ENCODE measurements at regions not wholly inside any gene's neighbourhood (a gene's known extent, or its start where the extent isn't known, plus 50 kb on each side); places are given as distances from the start of the nearest gene placed in this dataset.
A peak's percentile ranks its signal among the peaks of the same experiment; 100 is the strongest.

DNA sequence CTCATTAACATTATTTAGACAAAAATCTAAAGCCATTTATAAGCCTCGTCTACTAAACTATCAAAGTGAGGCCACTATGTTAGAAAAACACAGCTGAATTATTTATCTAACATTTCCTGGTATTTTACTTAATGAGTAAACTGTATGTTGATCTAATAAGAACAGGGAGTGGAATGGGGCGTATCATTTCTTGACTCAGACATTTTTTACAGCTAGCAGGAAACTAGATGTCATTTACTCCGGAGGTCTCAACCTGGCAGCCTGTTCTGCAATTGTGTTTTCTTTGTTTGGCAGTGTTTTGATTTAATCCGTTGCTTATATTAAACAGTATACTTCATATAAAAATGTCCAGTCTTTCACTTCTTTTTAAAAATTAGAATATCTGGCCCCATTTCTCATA, 79.1 kb upstream of the ABI3BP start:
- no peaks in the 10 kb centered on the region for H3K4me1 Mint-ChIP-seq (ENCODE audit: low read depth, unreplicated experiment)
- H3K36me3 Mint-ChIP-seq (ENCODE audit: unreplicated experiment): no peaks in the 10 kb centered on the region
- no peak overlapping the region for H3K27ac Mint-ChIP-seq (ENCODE audit: unreplicated experiment)
- H3K27me3 Mint-ChIP-seq (ENCODE audit: unreplicated experiment): no peaks in the 10 kb centered on the region
- TF ChIP-seq, protein P1, sequence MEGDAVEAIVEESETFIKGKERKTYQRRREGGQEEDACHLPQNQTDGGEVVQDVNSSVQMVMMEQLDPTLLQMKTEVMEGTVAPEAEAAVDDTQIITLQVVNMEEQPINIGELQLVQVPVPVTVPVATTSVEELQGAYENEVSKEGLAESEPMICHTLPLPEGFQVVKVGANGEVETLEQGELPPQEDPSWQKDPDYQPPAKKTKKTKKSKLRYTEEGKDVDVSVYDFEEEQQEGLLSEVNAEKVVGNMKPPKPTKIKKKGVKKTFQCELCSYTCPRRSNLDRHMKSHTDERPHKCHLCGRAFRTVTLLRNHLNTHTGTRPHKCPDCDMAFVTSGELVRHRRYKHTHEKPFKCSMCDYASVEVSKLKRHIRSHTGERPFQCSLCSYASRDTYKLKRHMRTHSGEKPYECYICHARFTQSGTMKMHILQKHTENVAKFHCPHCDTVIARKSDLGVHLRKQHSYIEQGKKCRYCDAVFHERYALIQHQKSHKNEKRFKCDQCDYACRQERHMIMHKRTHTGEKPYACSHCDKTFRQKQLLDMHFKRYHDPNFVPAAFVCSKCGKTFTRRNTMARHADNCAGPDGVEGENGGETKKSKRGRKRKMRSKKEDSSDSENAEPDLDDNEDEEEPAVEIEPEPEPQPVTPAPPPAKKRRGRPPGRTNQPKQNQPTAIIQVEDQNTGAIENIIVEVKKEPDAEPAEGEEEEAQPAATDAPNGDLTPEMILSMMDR (IDR thresholded peaks at IDR 0.05; ENCODE audit: partially characterized antibody, unreplicated experiment): no peak
- H3K9me3 Mint-ChIP-seq (ENCODE audit: unreplicated experiment): no peaks in the 10 kb centered on the region
- DNase-seq: no peak
- H3K4me3 Mint-ChIP-seq (ENCODE audit: unreplicated experiment): no peak overlapping the region

DNA sequence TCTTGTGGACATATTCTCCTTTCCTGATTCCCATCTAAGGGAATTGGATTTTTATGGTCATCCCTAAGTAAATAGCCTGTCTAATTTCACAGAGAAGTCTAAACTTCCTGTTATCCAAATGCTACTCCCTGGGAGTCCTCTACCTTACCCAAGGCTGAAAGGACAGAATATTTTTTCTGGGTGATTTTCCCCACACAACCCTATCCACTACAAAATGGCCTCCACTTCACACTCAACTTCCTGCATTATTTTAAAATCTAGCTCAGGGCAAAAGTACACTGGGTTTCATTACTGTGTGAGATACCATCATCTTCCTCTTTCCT, 77.5 kb upstream of the ABI3BP start:
- Mint-ChIP-seq H3K9me3 (ENCODE audit: unreplicated experiment) (no peaks in the 10 kb centered on the region), H3K27me3 (ENCODE audit: unreplicated experiment) (no peaks in the 10 kb centered on the region)

DNA sequence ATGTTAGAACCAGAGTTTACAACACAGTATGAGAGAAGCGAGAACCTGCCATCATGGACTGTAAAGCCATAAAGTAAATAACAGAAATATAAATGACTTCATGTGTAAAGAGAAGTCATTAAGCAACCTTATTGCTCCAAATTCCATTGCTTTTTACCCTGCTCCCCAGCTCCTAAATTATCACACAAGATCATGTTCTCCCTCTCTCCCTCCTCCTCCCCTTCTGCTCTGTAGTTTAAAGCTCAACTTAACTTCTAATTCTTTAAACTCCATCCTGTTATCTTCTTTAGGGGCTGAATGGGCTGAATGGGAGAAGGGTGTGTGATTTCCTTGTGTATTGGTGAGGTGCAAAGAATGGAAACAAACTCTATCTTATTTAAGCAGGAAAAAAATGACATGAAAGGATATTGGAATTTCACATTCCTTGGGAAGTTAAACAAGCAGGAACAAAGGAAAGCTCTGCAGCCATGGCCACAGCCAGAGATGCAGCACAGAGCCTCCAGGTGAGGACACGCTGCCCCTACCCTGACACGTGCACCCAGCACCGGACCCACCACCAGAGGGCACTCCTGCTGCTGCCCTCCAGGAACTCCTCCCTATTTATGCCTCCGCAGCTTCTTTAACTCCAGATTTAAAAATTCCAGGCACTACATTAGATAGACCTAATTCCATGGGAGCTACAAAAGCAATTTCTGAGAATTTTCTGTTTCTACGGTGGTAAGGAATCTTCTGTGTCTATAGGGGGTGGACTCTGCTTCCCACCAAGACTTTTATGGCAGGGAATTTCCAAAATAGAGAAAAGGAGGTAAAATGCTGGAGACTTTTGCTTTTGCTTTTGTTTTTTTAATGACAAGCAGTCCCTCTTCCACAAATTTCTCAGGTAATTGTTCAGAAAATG, 76.9 kb upstream of the ABI3BP start:
- TF ChIP-seq, protein P1 (IDR thresholded peaks at IDR 0.05; ENCODE audit: partially characterized antibody, unreplicated experiment): peak; percentile 73
- no peaks in the 10 kb centered on the region for H3K27me3 Mint-ChIP-seq (ENCODE audit: unreplicated experiment)
- H3K36me3 Mint-ChIP-seq (ENCODE audit: unreplicated experiment): no peaks in the 10 kb centered on the region
- H3K4me3 Mint-ChIP-seq (ENCODE audit: unreplicated experiment): no peak overlapping the region
- no peaks in the 10 kb centered on the region for H3K9me3 Mint-ChIP-seq (ENCODE audit: unreplicated experiment)
- H3K4me1 Mint-ChIP-seq (ENCODE audit: low read depth, unreplicated experiment): no peaks in the 10 kb centered on the region
- no peak overlapping the region for H3K27ac Mint-ChIP-seq (ENCODE audit: unreplicated experiment)
- peak; percentile 78 for DNase-seq

More for the DNA sequence above, 77.5 kb upstream of the ABI3BP start:
- DNase-seq: no peak
- TF ChIP-seq, protein P1 (IDR thresholded peaks at IDR 0.05; ENCODE audit: partially characterized antibody, unreplicated experiment): no peak
- Mint-ChIP-seq H3K27ac (ENCODE audit: unreplicated experiment) (no peak overlapping the region), H3K4me3 (ENCODE audit: unreplicated experiment) (no peak overlapping the region), H3K4me1 (ENCODE audit: low read depth, unreplicated experiment) (no peaks in the 10 kb centered on the region), H3K36me3 (ENCODE audit: unreplicated experiment) (no peaks in the 10 kb centered on the region)

DNA sequence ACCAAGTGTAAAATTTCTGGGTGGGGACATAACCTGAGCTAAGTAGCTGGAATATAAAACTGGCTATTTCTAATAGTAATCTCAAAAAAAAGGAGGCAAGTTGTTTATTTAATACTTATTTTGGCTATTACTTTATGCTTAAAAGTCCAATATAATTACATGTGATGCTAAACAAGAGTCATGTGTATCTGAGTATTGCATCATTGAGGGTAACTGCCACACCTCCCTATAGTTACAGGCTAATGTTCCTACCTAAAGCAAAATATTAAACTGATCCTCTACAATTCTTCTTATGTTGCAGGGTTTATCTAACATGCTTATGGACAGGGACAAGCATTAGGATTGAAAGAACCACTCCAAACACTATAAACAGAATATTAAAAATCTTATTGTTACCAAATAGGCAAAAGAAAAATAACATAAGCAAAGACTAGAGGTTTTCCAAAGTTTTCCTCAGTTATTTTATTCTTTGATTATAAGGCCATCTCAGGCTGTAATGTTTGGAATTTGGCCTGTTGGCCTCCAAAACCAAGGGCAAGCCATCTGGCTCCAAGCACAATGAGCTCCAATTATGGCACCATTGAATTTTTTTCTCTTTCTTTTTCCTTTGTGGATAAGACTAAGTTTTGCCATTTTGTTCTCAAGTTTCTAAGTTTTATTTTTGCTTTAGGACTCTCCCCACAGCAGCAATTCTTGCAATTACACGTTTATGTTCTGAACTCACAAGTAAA, 75.8 kb upstream of the ABI3BP start:
- no peaks in the 10 kb centered on the region for H3K9me3 Mint-ChIP-seq (ENCODE audit: unreplicated experiment)
- no peak overlapping the region for H3K27ac Mint-ChIP-seq (ENCODE audit: unreplicated experiment)
- no peak for DNase-seq
- no peak overlapping the region for H3K4me3 Mint-ChIP-seq (ENCODE audit: unreplicated experiment)
- no peaks in the 10 kb centered on the region for H3K36me3 Mint-ChIP-seq (ENCODE audit: unreplicated experiment)
- TF ChIP-seq, protein P1 (IDR thresholded peaks at IDR 0.05; ENCODE audit: partially characterized antibody, unreplicated experiment): no peak
- no peaks in the 10 kb centered on the region for H3K27me3 Mint-ChIP-seq (ENCODE audit: unreplicated experiment)
- H3K4me1 Mint-ChIP-seq (ENCODE audit: low read depth, unreplicated experiment): no peaks in the 10 kb centered on the region

DNA sequence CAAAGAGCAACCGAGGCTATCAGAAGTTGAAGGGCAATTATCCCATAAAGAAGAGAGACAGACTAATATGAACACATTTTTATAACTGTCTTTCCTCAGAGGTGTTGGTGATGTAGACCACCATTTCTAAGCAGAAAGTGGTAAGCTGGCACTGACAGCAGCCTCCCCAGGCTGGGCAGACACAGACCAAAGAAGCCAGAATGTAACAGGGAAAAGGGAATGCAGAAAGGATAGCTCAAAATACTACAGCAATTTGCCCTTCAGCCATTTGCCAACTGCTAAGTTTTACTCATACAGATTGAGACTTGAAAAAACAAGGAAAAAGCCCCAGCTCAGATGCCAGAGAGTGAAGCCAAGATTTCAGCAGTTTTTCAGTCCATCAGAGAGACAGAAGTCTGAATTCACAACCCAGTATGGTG, 73.5 kb upstream of the ABI3BP start:
- no peaks in the 10 kb centered on the region for H3K27me3 Mint-ChIP-seq (ENCODE audit: unreplicated experiment)
- DNase-seq: no peak
- TF ChIP-seq, protein P1 (IDR thresholded peaks at IDR 0.05; ENCODE audit: partially characterized antibody, unreplicated experiment): no peak
- H3K36me3 Mint-ChIP-seq (ENCODE audit: unreplicated experiment): no peaks in the 10 kb centered on the region
- no peak overlapping the region for H3K27ac Mint-ChIP-seq (ENCODE audit: unreplicated experiment)
- H3K4me1 Mint-ChIP-seq (ENCODE audit: low read depth, unreplicated experiment): no peaks in the 10 kb centered on the region
- no peaks in the 10 kb centered on the region for H3K9me3 Mint-ChIP-seq (ENCODE audit: unreplicated experiment)
- H3K4me3 Mint-ChIP-seq (ENCODE audit: unreplicated experiment): no peak overlapping the region

Measured in glutamatergic neuron (in vitro differentiated cells).